Epithelial cell of proximal tubule (primary cell): ENCODE measurements at regions not wholly inside any gene's neighbourhood (a gene's known extent, or its start where the extent isn't known, plus 50 kb on each side); places are given as distances from the start of the nearest gene placed in this dataset.
A peak's percentile ranks its signal among the peaks of the same experiment; 100 is the strongest.

Experiments used
- DNase-seq: peaks from one replicate; pipeline ENCODE4 v3.0.0-alpha.2; 2011; ENCODE audit warnings: low read depth
- H3K4me3 ChIP-seq: 2 replicates; pipeline ENCODE4 v1.5.1; 2011; ENCODE audit warnings: low read depth, mild to moderate bottlenecking, low read length
- CTCF ChIP-seq: conservative IDR thresholded peaks from 2 replicates; pipeline ENCODE4 v1.5.1; 2012; ENCODE audit warnings: low read depth, mild to moderate bottlenecking, low read length

GRCh38 chr1:95437781-95438180 lies 203.8 kb downstream of the RWDD3 start:
- no peak overlapping the region for H3K4me3 ChIP-seq
- no peak for DNase-seq
- TF ChIP-seq CTCF: no peak

GRCh38 chr1:95438218-95438948 lies 204.4 kb downstream of the RWDD3 start:
- no peak for TF ChIP-seq CTCF
- DNase-seq: no peak
- no peak overlapping the region for H3K4me3 ChIP-seq

DNA sequence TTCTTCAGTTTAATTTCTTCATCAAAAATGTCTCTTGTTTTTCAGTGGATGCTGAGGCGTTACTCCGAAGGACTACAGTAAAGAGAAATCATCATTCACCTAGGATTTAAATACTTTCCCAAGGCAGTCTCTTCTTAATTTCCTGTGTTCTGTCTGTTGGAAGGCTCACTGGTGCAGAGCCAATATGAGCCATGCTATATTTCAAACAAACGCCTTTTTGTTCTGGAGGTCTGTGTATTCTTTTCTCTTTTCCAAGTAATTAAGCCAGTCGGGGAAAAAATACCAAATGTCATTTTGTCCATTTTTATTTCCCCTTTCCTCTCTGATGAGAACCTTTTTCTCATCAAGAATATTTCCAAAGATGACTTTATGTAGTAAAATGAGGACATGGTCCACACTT lies 206.5 kb downstream of the RWDD3 start:
- no peak overlapping the region for H3K4me3 ChIP-seq
- no peak for TF ChIP-seq CTCF
- DNase-seq: no peak

GRCh38 chr1:95449516-95449915 lies 215.5 kb downstream of the RWDD3 start:
- H3K4me3 ChIP-seq: no peak overlapping the region
- DNase-seq: no peak
- TF ChIP-seq CTCF: no peak

DNA sequence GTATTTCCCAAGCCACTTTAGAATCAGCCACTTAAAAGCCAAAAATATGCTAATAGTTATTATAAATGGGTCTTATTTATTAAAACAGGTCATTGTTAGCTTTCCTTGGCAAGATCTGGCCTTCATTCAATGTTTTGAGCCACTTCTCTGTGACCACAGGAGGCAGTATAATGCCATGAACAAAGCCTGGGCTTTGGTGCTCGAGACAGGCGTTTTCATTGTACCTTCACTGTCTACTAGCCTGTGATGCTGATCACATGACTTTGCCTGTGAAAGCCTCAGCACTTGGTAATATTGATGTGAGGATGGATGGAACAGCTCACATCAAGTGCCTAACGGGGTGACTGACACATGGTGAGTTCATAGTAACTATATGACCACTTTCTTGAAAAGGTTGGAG lies 217.0 kb downstream of the RWDD3 start:
- TF ChIP-seq CTCF: peak; percentile 33
- no peak for DNase-seq
- no peak overlapping the region for H3K4me3 ChIP-seq

GRCh38 chr1:95451904-95452303 lies 217.9 kb downstream of the RWDD3 start:
- TF ChIP-seq CTCF: no peak
- no peak for DNase-seq
- H3K4me3 ChIP-seq: no peak overlapping the region

DNA sequence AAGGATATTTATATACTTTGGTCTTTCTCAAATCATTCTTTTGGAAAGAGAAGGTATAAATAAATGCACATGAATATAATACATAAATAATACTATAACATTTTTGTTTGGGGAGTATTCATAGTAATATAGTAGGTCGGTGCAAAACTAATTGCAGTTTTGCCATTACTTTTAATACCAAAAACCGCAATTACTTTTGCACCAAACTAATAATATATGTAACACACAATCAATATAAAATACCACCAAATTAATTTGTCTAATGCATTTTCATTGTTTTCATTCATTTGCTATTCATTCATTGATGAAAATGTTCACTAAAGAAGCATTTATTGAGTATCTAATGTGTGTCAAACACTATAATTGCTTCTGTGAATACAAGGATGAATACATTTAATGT lies 219.0 kb downstream of the RWDD3 start:
- no peak for TF ChIP-seq CTCF
- DNase-seq: no peak
- no peak overlapping the region for H3K4me3 ChIP-seq
